Right lobe of liver (tissue), 4 donors: ENCODE measurements at regions not wholly inside any gene's neighbourhood (a gene's known extent, or its start where the extent isn't known, plus 50 kb on each side); places are given as distances from the start of the nearest gene placed in this dataset.

Experiments used
- POLR2A ChIP-seq: fragments of 450-650 bp; IDR thresholded peaks from one replicate; pipeline ENCODE4 v1.6.1; 2017; ENCODE audit warnings: antibody characterized with exemption, mild to moderate bottlenecking
- TF ChIP-seq, protein P1 (sequence below), 4 donors: fragments of 200-600 bp in 3 of 4; fragments of 450-650 bp in 1 of 4; IDR thresholded peaks; one replicate each; pipeline versions ENCODE4 v1.5.1 to v1.8.0; 2016 to 2022; ENCODE audit warnings: antibody characterized with exemption in 4 of 4, mild to moderate bottlenecking in 2 of 4
- donor health status: DM: no; HTN: no; CAD: no.
- donor health status: DM: no; HTN: no; CAD: no.
- donor health status: DM: no; HTN: yes; CAD: no.

DNA sequence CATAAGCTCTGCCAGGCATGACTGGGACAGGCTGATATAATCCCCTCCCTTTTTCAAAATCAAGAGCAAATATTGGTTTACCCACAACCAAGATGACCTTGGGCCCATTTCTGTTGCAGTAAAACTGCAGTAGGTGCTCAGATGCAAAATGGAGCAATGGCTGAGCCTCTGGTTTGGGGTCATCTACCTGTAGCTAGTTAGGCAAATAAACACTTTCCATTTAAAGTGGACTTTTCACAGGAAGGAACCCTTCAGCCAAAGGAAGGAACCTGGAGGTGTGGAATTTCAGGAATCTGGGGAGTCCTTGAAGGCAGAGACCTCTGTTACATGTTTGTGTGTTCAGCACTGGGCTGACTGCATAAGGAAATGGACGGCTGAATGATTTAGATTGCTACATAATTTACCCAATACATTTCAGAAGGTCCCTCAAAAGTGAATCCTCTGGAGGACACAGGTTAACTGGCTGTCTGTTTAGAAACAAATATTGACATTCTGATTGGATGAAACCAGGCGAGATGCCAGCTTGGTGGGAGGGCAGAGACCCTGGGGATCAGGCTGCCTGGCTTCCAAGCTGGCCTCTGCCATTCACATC, 170.1 kb upstream of the ZNF618 start:
- TF ChIP-seq POLR2A: no peak
- TF ChIP-seq, protein P1, sequence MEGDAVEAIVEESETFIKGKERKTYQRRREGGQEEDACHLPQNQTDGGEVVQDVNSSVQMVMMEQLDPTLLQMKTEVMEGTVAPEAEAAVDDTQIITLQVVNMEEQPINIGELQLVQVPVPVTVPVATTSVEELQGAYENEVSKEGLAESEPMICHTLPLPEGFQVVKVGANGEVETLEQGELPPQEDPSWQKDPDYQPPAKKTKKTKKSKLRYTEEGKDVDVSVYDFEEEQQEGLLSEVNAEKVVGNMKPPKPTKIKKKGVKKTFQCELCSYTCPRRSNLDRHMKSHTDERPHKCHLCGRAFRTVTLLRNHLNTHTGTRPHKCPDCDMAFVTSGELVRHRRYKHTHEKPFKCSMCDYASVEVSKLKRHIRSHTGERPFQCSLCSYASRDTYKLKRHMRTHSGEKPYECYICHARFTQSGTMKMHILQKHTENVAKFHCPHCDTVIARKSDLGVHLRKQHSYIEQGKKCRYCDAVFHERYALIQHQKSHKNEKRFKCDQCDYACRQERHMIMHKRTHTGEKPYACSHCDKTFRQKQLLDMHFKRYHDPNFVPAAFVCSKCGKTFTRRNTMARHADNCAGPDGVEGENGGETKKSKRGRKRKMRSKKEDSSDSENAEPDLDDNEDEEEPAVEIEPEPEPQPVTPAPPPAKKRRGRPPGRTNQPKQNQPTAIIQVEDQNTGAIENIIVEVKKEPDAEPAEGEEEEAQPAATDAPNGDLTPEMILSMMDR (IDR thresholded peaks at IDR 0.05): no peak
